ENCODE measurements at regions not wholly inside any gene's neighbourhood (a gene's known extent, or its start where the extent isn't known, plus 50 kb on each side); places are given as distances from the start of the nearest gene placed in this dataset.

GRCh38 chr1:58885998-58886397 is 102.2 kb upstream of the JUN start:
- H4K91ac ChIP-seq (replicated peaks; ENCODE audit: insufficient read length, low read length): no peak overlapping the region
- H3K79me1 ChIP-seq (ENCODE audit: low read depth, low read length): no peaks in the 10 kb centered on the region
- no peaks in the 10 kb centered on the region for H3K4me1 ChIP-seq (replicated peaks in 1 of 4; ENCODE audit: control insufficient read depth in 3 of 4, insufficient read depth in 4 of 4, low read length in 3 of 4)
- DNase-seq (ENCODE audit: low read depth in 1 of 2, low spot score in 2 of 2) (no peak), FAIRE-seq (no peak)
- H3K18ac ChIP-seq (ENCODE audit: extremely low read depth, low read length): no peak overlapping the region
- H3K27me3 ChIP-seq (replicated peaks in 1 of 4; ENCODE audit: control insufficient read depth in 3 of 4, extremely low read depth in 1 of 4, insufficient read depth in 3 of 4, low read length in 3 of 4): no peaks in the 10 kb centered on the region
- no peaks in the 10 kb centered on the region for H3K36me3 ChIP-seq (ENCODE audit: control insufficient read depth in 2 of 4, insufficient read depth in 4 of 4, low read length in 3 of 4)
- H2BK15ac ChIP-seq (ENCODE audit: low read length): no peak overlapping the region
- H3K4me2 ChIP-seq (ENCODE audit: insufficient read depth in 1 of 2, low read depth in 2 of 2, low read length in 2 of 2): no peak overlapping the region
- H2AFZ ChIP-seq (ENCODE audit: low read length): no peak overlapping the region
- H3K27ac ChIP-seq (ENCODE audit: low read depth, low read length): no peak overlapping the region
- H2BK120ac ChIP-seq (replicated peaks; ENCODE audit: low read depth, low read length): no peak overlapping the region
- H4K20me1 ChIP-seq (replicated peaks in 1 of 2; ENCODE audit: control insufficient read depth in 1 of 2, insufficient read depth in 2 of 2, low read length in 2 of 2): no peaks in the 10 kb centered on the region
- H3K9ac ChIP-seq (replicated peaks in 1 of 4; ENCODE audit: extremely low read depth in 1 of 4, low read depth in 3 of 4, low read length in 3 of 4): no peak overlapping the region
- H4K8ac ChIP-seq (ENCODE audit: extremely low read depth, insufficient read depth, low read length): no peak overlapping the region
- no peaks in the 10 kb centered on the region for H3K9me3 ChIP-seq (ENCODE audit: insufficient read depth in 2 of 2, low read depth in 1 of 2, low read length in 1 of 2)
- H2BK12ac ChIP-seq (ENCODE audit: low read depth, low read length): no peak overlapping the region
- ChIA-PET CTCF (ENCODE audit: partially characterized antibody) (interaction anchor here (1.2 kb wide), 1 partner anchor 64 kb away, joined by 3 read pairs; no protein-coding TSS in a partner anchor), POLR2A (ENCODE audit: partially characterized antibody) (interaction anchor here (1.4 kb wide), 1 partner anchor 12 kb away, joined by 4 read pairs; no protein-coding TSS in a partner anchor)
- no peak overlapping the region for H4K5ac ChIP-seq (ENCODE audit: insufficient read length, low read depth, low read length)
- H2AK5ac ChIP-seq (ENCODE audit: low read depth, low read length): no peak overlapping the region
- no peak overlapping the region for H2BK20ac ChIP-seq (ENCODE audit: low read length)
- 96% methylated on average over 5 of the region's 5 CpGs; no CpG with 5 or more reads in 1 of the 2 experiments for WGBS, 2 experiments (ENCODE audit: extremely low coverage in 1 of 2, insufficient coverage in 1 of 2, insufficient read length in 1 of 2, insufficient replicate concordance in 2 of 2, low coverage in 1 of 2, low lambda C conversion rate in 2 of 2, missing lambda C conversion rate in 1 of 2)
- H2BK5ac ChIP-seq (ENCODE audit: low read depth, low read length): no peak overlapping the region
- no peaks in the 10 kb centered on the region for H3K79me2 ChIP-seq (ENCODE audit: control insufficient read depth in 1 of 2, insufficient read depth in 2 of 2, low read length in 2 of 2)
- no peak overlapping the region for H3K4ac ChIP-seq (replicated peaks; ENCODE audit: insufficient read length, low read depth, low read length)
- no peak overlapping the region for H3K14ac ChIP-seq (ENCODE audit: insufficient read length)
- H3K23me2 ChIP-seq (ENCODE audit: low read depth, low read length): no peaks in the 10 kb centered on the region
- no peak overlapping the region for H3K56ac ChIP-seq (replicated peaks; ENCODE audit: insufficient read length, low read depth, low read length)
- H3K23ac ChIP-seq (ENCODE audit: insufficient read length): no peak overlapping the region
- no peak overlapping the region for H3K4me3 ChIP-seq (ENCODE audit: extremely low read depth in 1 of 4, insufficient read depth in 2 of 4, low read depth in 3 of 4, low read length in 4 of 4)
- TF ChIP-seq, protein P1, sequence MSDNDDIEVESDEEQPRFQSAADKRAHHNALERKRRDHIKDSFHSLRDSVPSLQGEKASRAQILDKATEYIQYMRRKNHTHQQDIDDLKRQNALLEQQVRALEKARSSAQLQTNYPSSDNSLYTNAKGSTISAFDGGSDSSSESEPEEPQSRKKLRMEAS (IDR thresholded peaks at IDR 0.05): no peak
- no peak for TF ChIP-seq CBX8 (IDR thresholded peaks at IDR 0.05; ENCODE audit: borderline replicate concordance, low read depth, low read length)
- TF ChIP-seq CHD2 (IDR thresholded peaks at IDR 0.05; ENCODE audit: low read length): no peak
- TF ChIP-seq, protein P2, sequence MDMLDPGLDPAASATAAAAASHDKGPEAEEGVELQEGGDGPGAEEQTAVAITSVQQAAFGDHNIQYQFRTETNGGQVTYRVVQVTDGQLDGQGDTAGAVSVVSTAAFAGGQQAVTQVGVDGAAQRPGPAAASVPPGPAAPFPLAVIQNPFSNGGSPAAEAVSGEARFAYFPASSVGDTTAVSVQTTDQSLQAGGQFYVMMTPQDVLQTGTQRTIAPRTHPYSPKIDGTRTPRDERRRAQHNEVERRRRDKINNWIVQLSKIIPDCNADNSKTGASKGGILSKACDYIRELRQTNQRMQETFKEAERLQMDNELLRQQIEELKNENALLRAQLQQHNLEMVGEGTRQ (IDR thresholded peaks at IDR 0.05; ENCODE audit: low read length): no peak
- TF ChIP-seq SIX5 (IDR thresholded peaks at IDR 0.05; ENCODE audit: low read depth, low read length): no peak
- TF ChIP-seq TEAD4 (IDR thresholded peaks at IDR 0.05; ENCODE audit: low read depth, low read length): no peak
- no peak for TF ChIP-seq SP4 (IDR thresholded peaks at IDR 0.05; ENCODE audit: low read length)
- no peak for TF ChIP-seq TBP (IDR thresholded peaks at IDR 0.05; ENCODE audit: low read depth, low read length)
- no peak for TF ChIP-seq RBBP5 (IDR thresholded peaks at IDR 0.05; ENCODE audit: borderline replicate concordance, low read depth, low read length)
- no peak for TF ChIP-seq KDM1A (IDR thresholded peaks at IDR 0.05; ENCODE audit: borderline replicate concordance, low read length)
- TF ChIP-seq GABPA (IDR thresholded peaks at IDR 0.05; ENCODE audit: borderline replicate concordance, insufficient read depth, low read length): no peak
- no peak for TF ChIP-seq NRF1 (IDR thresholded peaks at IDR 0.05; ENCODE audit: low read depth, low read length)
- no peak for TF ChIP-seq EZH2 (IDR thresholded peaks at IDR 0.05; ENCODE audit: low read depth, low read length, severe bottlenecking)
- no peak for TF ChIP-seq KDM4A (IDR thresholded peaks at IDR 0.05; ENCODE audit: low read depth, low read length, severe bottlenecking)

All from H1 (cell line).